ENCODE measurements at regions not wholly inside any gene's neighbourhood (a gene's known extent, or its start where the extent isn't known, plus 50 kb on each side); places are given as distances from the start of the nearest gene placed in this dataset.

- no peak overlapping the region for H3K27ac ChIP-seq
- no peaks in the 10 kb centered on the region for H3K27me3 ChIP-seq
- no peaks in the 10 kb centered on the region for H3K36me3 ChIP-seq
- H3K9me3 ChIP-seq = no peaks in the 10 kb centered on the region
- H3K4me3 ChIP-seq = no peak overlapping the region
- no peaks in the 10 kb centered on the region for H3K4me1 ChIP-seq
- ATAC-seq (ENCODE audit: low FRiP score in 2 of 2) (no peak), DNase-seq (no peak)
- TF ChIP-seq CTCF (IDR thresholded peaks at IDR 0.05) = no peak
- no peak for TF ChIP-seq POLR2AphosphoS5 (IDR thresholded peaks at IDR 0.05)
- TF ChIP-seq EP300 (IDR thresholded peaks at IDR 0.05) = no peak
- no peak for TF ChIP-seq POLR2A (IDR thresholded peaks at IDR 0.05)
- WGBS, 2 donors = 71 to 84% methylated on average over 3 of the region's 3 CpGs
Observed at GRCh38 chr11:104433751-104434150, 269.8 kb upstream of the PDGFD start.

- no peaks in the 10 kb centered on the region for H3K4me1 ChIP-seq
- no peaks in the 10 kb centered on the region for H3K9me3 ChIP-seq
- no peak for DNase-seq
- H3K36me3 ChIP-seq = no peaks in the 10 kb centered on the region
- H3K4me3 ChIP-seq = no peak overlapping the region
- H3K27me3 ChIP-seq = no peaks in the 10 kb centered on the region
- TF ChIP-seq EP300 (IDR thresholded peaks at IDR 0.05) = no peak
- TF ChIP-seq CTCF (IDR thresholded peaks at IDR 0.05) = no peak
- no peak for TF ChIP-seq POLR2A (IDR thresholded peaks at IDR 0.05)
- no peak for TF ChIP-seq POLR2AphosphoS5 (IDR thresholded peaks at IDR 0.05)
- no peak for ATAC-seq (ENCODE audit: low FRiP score in 2 of 2)
- 85 to 86% methylated on average over 1 of the region's 1 CpG for WGBS, 2 donors
- H3K27ac ChIP-seq = no peak overlapping the region
Observed at GRCh38 chr11:104432981-104433380, 269.0 kb upstream of the PDGFD start.

GRCh38 chr11:104432526-104432925, 268.6 kb upstream of the PDGFD start:
- no peak for DNase-seq
- H3K36me3 ChIP-seq = no peaks in the 10 kb centered on the region
- ATAC-seq (ENCODE audit: low FRiP score in 2 of 2) = no peak
- no peak overlapping the region for H3K4me3 ChIP-seq
- TF ChIP-seq EP300 (IDR thresholded peaks at IDR 0.05) (no peak), POLR2AphosphoS5 (IDR thresholded peaks at IDR 0.05) (no peak), POLR2A (IDR thresholded peaks at IDR 0.05) (no peak), CTCF (IDR thresholded peaks at IDR 0.05) (no peak)
- H3K4me1 ChIP-seq = no peaks in the 10 kb centered on the region
- H3K27me3 ChIP-seq = no peaks in the 10 kb centered on the region
- no peak overlapping the region for H3K27ac ChIP-seq
- WGBS, 2 donors = 75 to 82% methylated on average over 4 of the region's 4 CpGs
- H3K9me3 ChIP-seq = no peaks in the 10 kb centered on the region

- Histone ChIP-seq H3K36me3 (no peaks in the 10 kb centered on the region), H3K27me3 (no peaks in the 10 kb centered on the region), H3K9me3 (no peaks in the 10 kb centered on the region), H3K27ac (no peak overlapping the region), H3K4me3 (no peak overlapping the region), H3K4me1 (no peaks in the 10 kb centered on the region)
- 67 to 93% methylated on average over 1 to 19 of the region's 23 CpGs for WGBS, 2 donors
- TF ChIP-seq POLR2A (IDR thresholded peaks at IDR 0.05) (no peak), CTCF (IDR thresholded peaks at IDR 0.05) (no peak), EP300 (IDR thresholded peaks at IDR 0.05) (no peak), POLR2AphosphoS5 (IDR thresholded peaks at IDR 0.05) (no peak)
- peak in 1 of 2 donors; percentile 77 for DNase-seq
- no peak for ATAC-seq (ENCODE audit: low FRiP score in 2 of 2)
Observed at GRCh38 chr11:104422324-104422944, 258.5 kb upstream of the PDGFD start.

GRCh38 chr11:104410336-104410735, 246.4 kb upstream of the PDGFD start:
- 67 to 74% methylated on average over 2 of the region's 2 CpGs for WGBS, 2 donors
- no peaks in the 10 kb centered on the region for H3K27me3 ChIP-seq
- ATAC-seq (ENCODE audit: low FRiP score in 2 of 2) = no peak

More at GRCh38 chr11:104410336-104410735, 246.4 kb upstream of the PDGFD start:
- TF ChIP-seq POLR2A (IDR thresholded peaks at IDR 0.05) = no peak
- TF ChIP-seq EP300 (IDR thresholded peaks at IDR 0.05) = no peak
- no peak for TF ChIP-seq CTCF (IDR thresholded peaks at IDR 0.05)
- no peak for TF ChIP-seq POLR2AphosphoS5 (IDR thresholded peaks at IDR 0.05)
- H3K9me3 ChIP-seq = no peaks in the 10 kb centered on the region
- no peaks in the 10 kb centered on the region for H3K36me3 ChIP-seq
- H3K4me1 ChIP-seq = no peaks in the 10 kb centered on the region
- H3K4me3 ChIP-seq = no peak overlapping the region
- no peak overlapping the region for H3K27ac ChIP-seq
- DNase-seq = no peak

Measured in upper lobe of left lung (tissue), 6 donors.